MM.1S (cell line): ENCODE measurements at regions not wholly inside any gene's neighbourhood (a gene's known extent, or its start where the extent isn't known, plus 50 kb on each side); places are given as distances from the start of the nearest gene placed in this dataset.

ENCODE experiments used
- EZH2 ChIP-seq: fragments of 300-600 bp; sonication (generic); optimal IDR thresholded peaks from 2 replicates; pipeline ENCODE3; 2017; ENCODE audit warnings: low read depth, mild to moderate bottlenecking, antibody characterized with exemption, low read length, mixed read lengths
- TF ChIP-seq, protein P1 (sequence below): fragments of 300-600 bp; sonication (generic); IDR thresholded peaks from 2 replicates; pipeline ENCODE4 v1.5.1; 2016; ENCODE audit warnings: antibody characterized with exemption, low read length, mixed read lengths

DNA sequence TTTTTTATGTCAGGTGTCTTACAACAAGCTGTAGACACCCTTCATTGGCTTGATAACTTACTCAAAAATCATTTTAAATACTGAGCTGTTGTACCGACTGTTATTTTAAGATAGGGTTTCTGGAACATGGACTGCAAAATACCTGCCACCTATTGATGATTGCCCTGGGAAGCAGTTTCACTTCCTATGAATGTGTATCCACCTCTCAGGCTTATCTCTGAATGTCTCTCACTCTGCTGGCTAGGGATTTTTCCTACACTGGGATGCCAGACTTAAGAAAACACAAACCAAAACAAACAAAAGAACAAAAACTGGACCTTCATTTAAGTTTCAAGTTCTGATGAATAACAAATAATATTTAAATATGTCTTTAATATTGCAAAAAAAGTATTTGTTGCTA lies 663.7 kb downstream of the EFNB2 start:
- TF ChIP-seq, protein P1, sequence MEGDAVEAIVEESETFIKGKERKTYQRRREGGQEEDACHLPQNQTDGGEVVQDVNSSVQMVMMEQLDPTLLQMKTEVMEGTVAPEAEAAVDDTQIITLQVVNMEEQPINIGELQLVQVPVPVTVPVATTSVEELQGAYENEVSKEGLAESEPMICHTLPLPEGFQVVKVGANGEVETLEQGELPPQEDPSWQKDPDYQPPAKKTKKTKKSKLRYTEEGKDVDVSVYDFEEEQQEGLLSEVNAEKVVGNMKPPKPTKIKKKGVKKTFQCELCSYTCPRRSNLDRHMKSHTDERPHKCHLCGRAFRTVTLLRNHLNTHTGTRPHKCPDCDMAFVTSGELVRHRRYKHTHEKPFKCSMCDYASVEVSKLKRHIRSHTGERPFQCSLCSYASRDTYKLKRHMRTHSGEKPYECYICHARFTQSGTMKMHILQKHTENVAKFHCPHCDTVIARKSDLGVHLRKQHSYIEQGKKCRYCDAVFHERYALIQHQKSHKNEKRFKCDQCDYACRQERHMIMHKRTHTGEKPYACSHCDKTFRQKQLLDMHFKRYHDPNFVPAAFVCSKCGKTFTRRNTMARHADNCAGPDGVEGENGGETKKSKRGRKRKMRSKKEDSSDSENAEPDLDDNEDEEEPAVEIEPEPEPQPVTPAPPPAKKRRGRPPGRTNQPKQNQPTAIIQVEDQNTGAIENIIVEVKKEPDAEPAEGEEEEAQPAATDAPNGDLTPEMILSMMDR: no peak
- no peak for TF ChIP-seq EZH2
